Activated CD8-positive, alpha-beta memory T cell treated with anti-CD3 and anti-CD28 coated beads, Interleukin-2, amount 10 ng/mL, durations not matched to agents 7 days and 5 days (primary cell): ENCODE measurements at regions not wholly inside any gene's neighbourhood (a gene's known extent, or its start where the extent isn't known, plus 50 kb on each side); places are given as distances from the start of the nearest gene placed in this dataset.
A peak's percentile ranks its signal among the peaks of the same experiment; 100 is the strongest.

Source experiments
- ATAC-seq: fragments of 150-1000 bp; cut with Tn5 transposase; one replicate; pipeline ENCODE4 v1.10.0; 2021; ENCODE audit warnings: moderate library complexity
- CTCF ChIA-PET: fragments of 350-600 bp; sonication (Branson Sonifier 250); formaldehyde crosslinking; loops from one replicate; lab custom pipeline; 2021; ENCODE audit warnings: antibody characterized with exemption; lab: Charles Lee
- DNase-seq: peaks from one replicate; pipeline ENCODE4 v3.0.0-alpha.2; 2020
- H3K27ac Mint-ChIP-seq: one replicate; pipeline ENCODE4 v1.8.0; 2021; ENCODE audit warnings: mild to moderate bottlenecking, mixed read lengths
- H3K27me3 Mint-ChIP-seq: one replicate; pipeline ENCODE4 v1.8.0; 2021; ENCODE audit warnings: mixed read lengths
- H3K36me3 Mint-ChIP-seq: one replicate; pipeline ENCODE4 v1.8.0; 2021; ENCODE audit warnings: mild to moderate bottlenecking, mixed read lengths
- H3K4me1 Mint-ChIP-seq: one replicate; pipeline ENCODE4 v1.8.0; 2021; ENCODE audit warnings: mixed read lengths
- H3K4me3 Mint-ChIP-seq: one replicate; pipeline ENCODE4 v1.8.0; 2021; ENCODE audit warnings: mild to moderate bottlenecking, moderate library complexity, mixed read lengths
- H3K9me3 Mint-ChIP-seq: one replicate; pipeline ENCODE4 v1.8.0; 2022; ENCODE audit warnings: low read depth, mixed read lengths

DNA sequence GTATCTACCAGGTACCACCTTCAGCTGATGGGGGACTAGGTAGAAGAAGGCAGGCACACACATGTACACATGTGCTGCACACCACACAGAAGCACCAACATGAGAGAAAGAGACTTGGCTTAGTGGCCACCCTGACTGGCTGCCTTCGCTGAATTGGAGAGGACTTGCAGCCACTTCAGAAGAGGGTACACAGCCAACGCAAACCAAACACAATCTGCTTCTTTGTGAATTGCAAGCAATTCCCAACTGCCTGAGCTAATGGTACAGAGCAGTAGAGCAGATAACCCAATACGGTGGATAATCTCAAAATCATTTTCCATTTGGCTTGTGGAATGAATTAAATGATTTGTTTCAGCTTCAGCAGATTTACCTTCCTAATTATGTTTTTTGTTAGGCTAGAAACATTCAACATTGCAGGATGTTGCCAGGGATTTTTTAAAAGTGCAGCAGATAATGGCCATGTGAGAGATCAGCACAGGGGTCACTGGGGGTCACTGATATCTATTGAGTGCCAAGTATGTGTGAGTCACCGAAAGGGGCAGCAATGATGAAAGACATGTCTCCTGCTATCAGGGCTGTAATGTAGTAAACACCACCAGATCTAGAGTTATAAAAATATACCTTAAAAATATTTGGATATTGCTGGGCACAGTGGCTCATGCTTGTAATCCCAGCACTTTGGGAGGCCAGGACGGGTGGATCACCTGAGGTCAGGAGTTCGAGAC, 652.6 kb downstream of the BCL11A start:
- ATAC-seq = no peak

GRCh38 chr2:59899692-59900091, 653.8 kb downstream of the BCL11A start:
- H3K27me3 Mint-ChIP-seq = peaks cover 2% of the 10 kb centered on the region
- H3K9me3 Mint-ChIP-seq = no peaks in the 10 kb centered on the region
- no peak for ATAC-seq
- no peak for DNase-seq
- no peak overlapping the region for H3K27ac Mint-ChIP-seq
- H3K4me3 Mint-ChIP-seq = no peak overlapping the region
- H3K36me3 Mint-ChIP-seq = no peaks in the 10 kb centered on the region
- CTCF ChIA-PET = no interaction called here
- H3K4me1 Mint-ChIP-seq = no peaks in the 10 kb centered on the region

More for the DNA sequence above, 652.6 kb downstream of the BCL11A start:
- no peaks in the 10 kb centered on the region for H3K4me1 Mint-ChIP-seq
- no peaks in the 10 kb centered on the region for H3K27me3 Mint-ChIP-seq
- H3K27ac Mint-ChIP-seq = no peak overlapping the region
- H3K36me3 Mint-ChIP-seq = no peaks in the 10 kb centered on the region
- CTCF ChIA-PET = no interaction called here
- H3K9me3 Mint-ChIP-seq = no peaks in the 10 kb centered on the region
- no peak overlapping the region for H3K4me3 Mint-ChIP-seq
- no peak for DNase-seq

DNA sequence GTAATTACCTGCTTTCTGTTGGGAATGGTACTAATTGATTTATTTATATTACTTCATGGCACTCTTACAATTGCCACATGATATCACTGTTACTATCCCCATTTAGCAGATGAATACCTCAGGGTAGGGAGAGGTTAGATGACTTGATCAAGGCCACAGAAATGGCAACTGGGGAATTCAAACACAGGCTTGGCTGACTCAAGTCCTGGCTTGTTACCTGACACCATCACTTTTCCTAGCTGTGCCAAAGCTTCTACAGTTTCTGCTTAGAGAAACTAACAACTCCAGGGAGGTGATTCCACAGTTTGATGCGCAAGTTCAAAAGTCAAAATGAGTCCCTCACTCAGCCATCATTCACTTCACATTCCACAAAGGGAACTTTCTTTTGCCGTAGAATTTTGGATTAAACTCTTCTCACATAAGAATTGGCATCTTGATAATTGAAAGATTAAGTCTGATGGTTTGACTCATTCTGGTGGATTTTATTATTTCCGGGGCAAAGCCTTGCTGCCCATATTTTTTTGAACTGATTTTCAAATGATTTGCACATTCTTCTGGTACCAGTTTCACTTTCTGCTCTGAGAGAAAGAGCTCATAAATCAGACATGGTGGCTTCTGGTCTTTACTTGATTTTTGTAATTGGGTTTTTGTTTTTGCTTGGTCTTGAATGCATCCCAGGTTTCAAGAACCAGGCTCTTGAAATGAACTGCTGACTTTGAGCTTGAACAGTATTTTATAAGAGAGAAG, 656.8 kb downstream of the BCL11A start:
- no peaks in the 10 kb centered on the region for H3K9me3 Mint-ChIP-seq
- ATAC-seq = no peak
- no peaks in the 10 kb centered on the region for H3K4me1 Mint-ChIP-seq
- H3K27me3 Mint-ChIP-seq = peaks cover 2% of the 10 kb centered on the region
- no peak overlapping the region for H3K4me3 Mint-ChIP-seq
- no peak for DNase-seq
- CTCF ChIA-PET = no interaction called here
- H3K36me3 Mint-ChIP-seq = no peaks in the 10 kb centered on the region
- no peak overlapping the region for H3K27ac Mint-ChIP-seq

GRCh38 chr2:59893612-59894011, 659.8 kb downstream of the BCL11A start:
- Mint-ChIP-seq H3K27ac (no peak overlapping the region), H3K9me3 (no peaks in the 10 kb centered on the region), H3K36me3 (no peaks in the 10 kb centered on the region), H3K4me3 (no peak overlapping the region), H3K27me3 (peaks cover 2% of the 10 kb centered on the region), H3K4me1 (no peaks in the 10 kb centered on the region)
- DNase-seq (no peak), ATAC-seq (no peak)
- CTCF ChIA-PET = no interaction called here

GRCh38 chr2:59892398-59892797, 661.1 kb downstream of the BCL11A start:
- CTCF ChIA-PET = no interaction called here
- peaks cover 7% of the 10 kb centered on the region for H3K27me3 Mint-ChIP-seq
- no peak for ATAC-seq
- H3K4me3 Mint-ChIP-seq = no peak overlapping the region
- no peak overlapping the region for H3K27ac Mint-ChIP-seq
- peaks cover 11% of the 10 kb centered on the region for H3K4me1 Mint-ChIP-seq
- H3K36me3 Mint-ChIP-seq = no peaks in the 10 kb centered on the region
- no peak for DNase-seq
- H3K9me3 Mint-ChIP-seq = no peaks in the 10 kb centered on the region

DNA sequence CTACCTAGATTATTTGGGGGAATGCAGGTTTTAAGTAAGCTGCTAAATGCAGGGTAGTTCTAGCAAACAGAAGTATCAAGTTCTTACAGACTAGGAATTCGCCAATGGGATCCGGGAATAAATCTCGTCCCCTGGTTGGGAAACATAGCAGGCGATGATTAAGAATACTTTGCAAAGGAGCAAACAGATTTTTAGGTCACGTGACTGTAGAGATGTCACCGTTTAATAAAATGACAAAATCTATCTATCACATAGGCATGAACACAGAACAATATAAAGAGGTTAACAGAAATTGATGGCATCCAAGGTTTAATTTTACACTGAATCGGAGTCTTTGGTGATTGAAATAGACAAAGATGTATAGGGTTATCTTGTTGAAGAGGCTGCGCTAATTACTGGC, 664.1 kb downstream of the BCL11A start:
- no peak for ATAC-seq
- H3K9me3 Mint-ChIP-seq = no peaks in the 10 kb centered on the region
- no peaks in the 10 kb centered on the region for H3K36me3 Mint-ChIP-seq
- H3K27me3 Mint-ChIP-seq = peaks cover 7% of the 10 kb centered on the region
- no peak for DNase-seq
- CTCF ChIA-PET = no interaction called here
- H3K4me3 Mint-ChIP-seq = no peak overlapping the region
- no peak overlapping the region for H3K27ac Mint-ChIP-seq
- peaks cover 15% of the 10 kb centered on the region for H3K4me1 Mint-ChIP-seq

DNA sequence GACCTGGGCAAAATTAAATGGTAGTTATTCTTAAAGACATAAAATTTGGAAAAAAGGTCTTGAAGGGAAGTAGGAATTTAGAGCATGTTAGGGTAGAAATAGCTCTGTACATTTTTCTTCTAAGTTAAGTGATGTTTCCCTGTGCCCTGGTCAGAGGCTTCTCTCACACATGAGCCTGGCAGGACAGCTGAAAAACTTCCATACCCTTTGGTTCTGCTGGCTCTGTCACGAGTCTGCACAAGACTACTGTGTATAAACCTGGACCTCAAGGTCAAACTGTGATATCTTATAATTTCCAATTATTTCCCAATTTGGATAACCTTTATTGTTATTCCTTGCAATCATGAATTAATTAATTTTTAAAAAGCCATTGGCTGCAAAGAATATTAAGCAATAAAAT, 664.7 kb downstream of the BCL11A start:
- CTCF ChIA-PET = no interaction called here
- H3K36me3 Mint-ChIP-seq = no peaks in the 10 kb centered on the region
- ATAC-seq = no peak

DNA sequence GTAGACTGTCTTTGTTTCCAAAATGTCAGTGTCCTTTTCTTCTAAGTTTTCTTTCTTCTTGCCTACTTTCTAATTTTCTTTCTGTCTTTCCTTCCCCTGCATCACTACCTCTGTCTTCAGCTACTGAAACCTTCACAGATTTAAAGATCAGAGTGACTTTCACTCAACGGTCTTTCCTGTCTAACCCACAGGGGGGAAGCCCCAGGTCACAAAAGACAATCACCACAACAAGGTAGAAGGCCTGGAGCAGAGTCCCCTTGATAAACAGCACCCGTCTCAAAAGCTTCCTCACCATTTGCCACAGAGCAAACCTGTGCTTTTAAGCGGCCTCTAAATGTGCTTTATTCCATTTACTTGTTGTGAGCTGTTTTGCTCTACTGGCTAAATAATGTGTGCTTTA, 665.4 kb downstream of the BCL11A start:
- H3K36me3 Mint-ChIP-seq = no peaks in the 10 kb centered on the region
- DNase-seq = peak; percentile 52

More for the DNA sequence above, 664.7 kb downstream of the BCL11A start:
- peaks cover 7% of the 10 kb centered on the region for H3K27me3 Mint-ChIP-seq
- no peak overlapping the region for H3K27ac Mint-ChIP-seq
- DNase-seq = no peak
- H3K9me3 Mint-ChIP-seq = no peaks in the 10 kb centered on the region
- peaks cover 15% of the 10 kb centered on the region for H3K4me1 Mint-ChIP-seq
- H3K4me3 Mint-ChIP-seq = no peak overlapping the region

GRCh38 chr2:59887366-59887765, 666.1 kb downstream of the BCL11A start:
- no peak overlapping the region for H3K27ac Mint-ChIP-seq
- ATAC-seq (no peak), DNase-seq (no peak)
- H3K36me3 Mint-ChIP-seq = no peaks in the 10 kb centered on the region
- CTCF ChIA-PET = no interaction called here
- no peak overlapping the region for H3K4me3 Mint-ChIP-seq
- H3K9me3 Mint-ChIP-seq = no peaks in the 10 kb centered on the region
- peaks cover 15% of the 10 kb centered on the region for H3K4me1 Mint-ChIP-seq
- peaks cover 7% of the 10 kb centered on the region for H3K27me3 Mint-ChIP-seq

More for the DNA sequence above, 665.4 kb downstream of the BCL11A start:
- Mint-ChIP-seq H3K9me3 (no peaks in the 10 kb centered on the region), H3K4me3 (no peak overlapping the region), H3K27ac (peak overlapping the region; percentile 1), H3K27me3 (peaks cover 7% of the 10 kb centered on the region), H3K4me1 (peaks cover 15% of the 10 kb centered on the region)
- peak; percentile 70 for ATAC-seq
- CTCF ChIA-PET = no interaction called here

DNA sequence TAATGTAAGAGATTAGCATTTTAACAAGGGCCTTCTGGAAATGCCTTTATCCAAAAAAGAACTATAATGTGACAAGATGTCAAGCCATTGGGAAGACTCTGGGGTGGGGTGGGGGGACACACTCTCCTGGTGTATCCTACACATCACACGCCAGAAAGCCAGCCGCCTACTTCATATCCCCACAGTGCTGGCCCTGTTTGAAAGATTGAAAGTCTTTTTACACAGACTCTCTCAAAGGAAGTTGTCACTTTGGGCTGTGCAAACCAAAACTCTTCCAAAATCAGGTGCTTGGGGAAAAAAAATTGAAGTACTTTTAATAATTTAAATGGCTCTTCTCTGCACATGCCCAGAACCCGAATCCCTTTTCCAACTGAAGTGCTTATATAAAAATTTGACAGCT, 666.7 kb downstream of the BCL11A start:
- H3K27ac Mint-ChIP-seq = no peak overlapping the region
- H3K4me1 Mint-ChIP-seq = peaks cover 15% of the 10 kb centered on the region
- no peaks in the 10 kb centered on the region for H3K36me3 Mint-ChIP-seq
- DNase-seq = no peak
- H3K4me3 Mint-ChIP-seq = no peak overlapping the region
- ATAC-seq = no peak
- CTCF ChIA-PET = no interaction called here
- no peaks in the 10 kb centered on the region for H3K9me3 Mint-ChIP-seq
- peaks cover 7% of the 10 kb centered on the region for H3K27me3 Mint-ChIP-seq

DNA sequence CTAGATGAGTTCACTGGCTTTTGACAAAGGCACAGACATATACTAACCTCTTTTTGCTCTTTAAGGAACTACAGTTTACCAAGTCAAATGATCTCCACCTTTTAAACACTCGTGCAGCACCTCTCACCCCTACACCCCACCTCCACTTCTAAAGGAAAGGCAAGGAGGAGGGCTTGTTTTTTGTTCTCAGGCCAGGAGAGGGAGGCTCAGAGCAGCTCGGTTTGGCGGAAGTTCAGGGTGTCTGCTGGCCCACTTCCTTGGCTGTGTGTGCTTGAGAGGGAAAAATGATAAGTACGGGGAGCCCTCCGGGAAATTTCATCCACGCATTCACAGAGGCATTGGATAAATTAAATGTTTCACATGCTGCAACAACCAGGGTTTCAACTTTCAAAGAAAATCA, 667.9 kb downstream of the BCL11A start:
- ATAC-seq = no peak
- Mint-ChIP-seq H3K4me3 (no peak overlapping the region), H3K4me1 (peaks cover 15% of the 10 kb centered on the region), H3K9me3 (no peaks in the 10 kb centered on the region), H3K27me3 (peaks cover 7% of the 10 kb centered on the region), H3K27ac (no peak overlapping the region), H3K36me3 (no peaks in the 10 kb centered on the region)
- no peak for DNase-seq
- CTCF ChIA-PET = no interaction called here

GRCh38 chr2:59884166-59884565, 669.3 kb downstream of the BCL11A start:
- no peak overlapping the region for H3K27ac Mint-ChIP-seq
- CTCF ChIA-PET = interaction anchor here (0.7 kb wide), 1 partner anchor 248 kb away, joined by 3 read pairs; no protein-coding TSS in a partner anchor
- DNase-seq (no peak), ATAC-seq (no peak)
- peaks cover 15% of the 10 kb centered on the region for H3K4me1 Mint-ChIP-seq
- no peaks in the 10 kb centered on the region for H3K36me3 Mint-ChIP-seq
- peaks cover 7% of the 10 kb centered on the region for H3K27me3 Mint-ChIP-seq
- no peak overlapping the region for H3K4me3 Mint-ChIP-seq
- H3K9me3 Mint-ChIP-seq = no peaks in the 10 kb centered on the region

DNA sequence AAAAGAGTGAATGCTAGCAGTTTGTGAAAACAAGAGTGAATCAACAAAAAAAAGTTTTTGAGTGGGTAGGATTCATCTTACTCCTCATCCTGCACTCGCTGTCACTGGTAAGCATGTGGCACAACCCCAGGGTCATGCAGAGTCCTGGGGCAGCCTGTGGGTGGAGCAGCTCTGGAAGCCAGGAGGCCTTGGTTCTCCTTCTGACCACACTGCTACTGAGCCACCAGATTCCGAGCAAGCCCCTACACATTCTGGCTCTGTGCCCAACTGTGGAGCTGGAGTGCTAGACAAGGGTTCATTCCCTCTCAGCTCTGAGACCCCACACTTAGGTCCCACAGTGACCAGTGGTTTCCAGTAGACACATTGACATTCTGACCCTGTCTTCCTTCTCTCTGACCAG, 670.6 kb downstream of the BCL11A start:
- CTCF ChIA-PET = no interaction called here
- Mint-ChIP-seq H3K27me3 (peaks cover 5% of the 10 kb centered on the region), H3K4me1 (peaks cover 8% of the 10 kb centered on the region), H3K27ac (no peak overlapping the region), H3K36me3 (no peaks in the 10 kb centered on the region), H3K9me3 (peaks cover 3% of the 10 kb centered on the region), H3K4me3 (no peak overlapping the region)
- no peak for DNase-seq
- no peak for ATAC-seq

GRCh38 chr2:59882279-59882678, 671.2 kb downstream of the BCL11A start:
- Mint-ChIP-seq H3K36me3 (no peaks in the 10 kb centered on the region), H3K9me3 (peaks cover 3% of the 10 kb centered on the region), H3K4me3 (no peak overlapping the region), H3K27me3 (peaks cover under 1% of the 10 kb centered on the region), H3K4me1 (peaks cover 3% of the 10 kb centered on the region), H3K27ac (no peak overlapping the region)
- CTCF ChIA-PET = no interaction called here
- ATAC-seq (no peak), DNase-seq (no peak)
